Fibroblast of mammary gland (primary cell): ENCODE measurements at regions not wholly inside any gene's neighbourhood (a gene's known extent, or its start where the extent isn't known, plus 50 kb on each side); places are given as distances from the start of the nearest gene placed in this dataset.

Source experiments
- DNase-seq: peaks from one replicate; pipeline ENCODE4 v3.0.0-alpha.2; 2010; ENCODE audit warnings: low read depth
- H3K4me3 ChIP-seq: 2 replicates; pipeline ENCODE4 v1.5.1; 2011; ENCODE audit warnings: low read depth, mild to moderate bottlenecking, low read length, moderate library complexity; ENCODE audit not compliant: control insufficient read depth
- CTCF ChIP-seq: conservative IDR thresholded peaks from 2 replicates; pipeline ENCODE4 v1.5.1; 2011; ENCODE audit warnings: low read depth, low read length, inconsistent platforms; ENCODE audit not compliant: control insufficient read depth, insufficient read depth

- no peak for DNase-seq
- TF ChIP-seq CTCF: no peak
- H3K4me3 ChIP-seq: no peak overlapping the region
Observed at GRCh38 chr7:89800761-89801160, 353.5 kb upstream of the STEAP1 start.

GRCh38 chr7:89809291-89809690 is 345.0 kb upstream of the STEAP1 start:
- H3K4me3 ChIP-seq: no peak overlapping the region
- DNase-seq: no peak
- TF ChIP-seq CTCF: no peak

- no peak for TF ChIP-seq CTCF
- no peak overlapping the region for H3K4me3 ChIP-seq
- no peak for DNase-seq
Observed at GRCh38 chr7:89813081-89813480, 341.2 kb upstream of the STEAP1 start.

DNA sequence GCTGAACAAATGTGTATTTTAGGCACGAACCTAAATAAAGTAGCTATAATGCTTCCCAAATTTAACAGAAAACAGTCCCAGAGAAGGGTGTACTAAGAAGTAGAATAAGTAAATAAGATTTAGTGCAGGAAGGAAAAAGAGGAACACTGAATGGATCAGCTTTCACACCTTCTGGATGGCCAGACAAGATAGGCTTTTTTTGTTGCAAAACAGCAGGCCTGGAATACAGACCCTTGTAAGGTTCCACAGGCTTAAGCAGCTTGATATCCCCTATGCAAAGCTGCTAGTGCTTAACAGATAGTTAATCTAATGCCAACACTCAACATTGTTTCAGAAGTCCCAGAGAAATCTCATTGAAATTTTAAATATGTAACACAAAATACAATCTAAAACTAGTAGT is 328.1 kb upstream of the STEAP1 start:
- no peak overlapping the region for H3K4me3 ChIP-seq
- no peak for DNase-seq
- TF ChIP-seq CTCF: no peak

GRCh38 chr7:89826557-89826956 is 327.7 kb upstream of the STEAP1 start:
- H3K4me3 ChIP-seq: no peak overlapping the region
- DNase-seq: no peak
- TF ChIP-seq CTCF: no peak

DNA sequence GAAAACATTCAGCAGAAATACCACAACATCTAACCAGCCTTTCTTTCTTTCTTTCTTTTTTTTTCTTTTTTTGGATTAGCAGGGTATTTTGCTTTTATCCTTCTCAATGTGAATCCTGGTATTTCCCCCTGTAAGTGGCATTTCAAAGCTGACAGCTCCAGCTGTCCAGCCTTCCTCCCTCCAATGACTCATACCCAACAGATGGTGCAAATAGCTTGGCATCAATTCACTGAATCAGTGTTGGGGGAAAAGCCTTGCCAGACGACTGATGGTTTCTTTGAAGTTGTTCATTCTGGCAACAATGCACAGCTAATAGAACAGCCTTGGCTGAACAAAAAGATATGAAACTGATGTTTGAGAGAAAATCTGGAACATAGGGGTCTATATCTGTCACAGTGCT is 316.8 kb upstream of the STEAP1 start:
- no peak overlapping the region for H3K4me3 ChIP-seq
- TF ChIP-seq CTCF: no peak
- DNase-seq: peak; percentile 53

DNA sequence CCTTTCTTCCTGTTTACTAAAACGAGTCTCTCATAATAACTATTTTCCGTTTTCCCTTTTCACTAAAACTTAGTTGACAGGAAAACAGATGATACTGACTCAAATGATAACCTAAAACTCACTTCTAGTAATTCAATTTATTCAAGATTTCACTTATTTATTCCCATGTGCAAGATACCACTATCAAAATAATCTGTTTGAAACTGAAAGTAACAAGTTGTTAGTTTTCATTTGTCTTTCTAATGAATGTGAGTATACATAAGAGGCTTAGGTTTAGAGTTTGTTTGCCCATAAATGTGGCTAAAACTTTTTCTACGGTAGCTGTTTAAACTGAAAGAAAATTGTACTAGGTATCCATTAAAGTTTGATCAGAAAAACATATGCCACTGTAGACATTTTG is 314.9 kb upstream of the STEAP1 start:
- TF ChIP-seq CTCF: no peak

More for the DNA sequence above, 314.9 kb upstream of the STEAP1 start:
- no peak overlapping the region for H3K4me3 ChIP-seq
- DNase-seq: no peak
